Keratinocyte (primary cell): ENCODE measurements at regions not wholly inside any gene's neighbourhood (a gene's known extent, or its start where the extent isn't known, plus 50 kb on each side); places are given as distances from the start of the nearest gene placed in this dataset.

Source experiments
- EZH2 ChIP-seq: IDR thresholded peaks from one replicate; pipeline ENCODE4 v1.6.1; 2012; ENCODE audit warnings: inconsistent platforms, mild to moderate bottlenecking, low read length, moderate library complexity
- TF ChIP-seq, protein P1 (sequence below), 3 experiments: IDR thresholded peaks in 1 of 3; conservative IDR thresholded peaks in 1 of 3; optimal IDR thresholded peaks in 1 of 3; 2 replicates in 2 of 3; 3 replicates in 1 of 3; pipeline versions ENCODE3 to v1.5.1; 2011; ENCODE audit warnings: low read length in 3 of 3, mild to moderate bottlenecking in 3 of 3, moderate library complexity in 2 of 3, control low read depth in 1 of 3, inconsistent platforms in 1 of 3; ENCODE audit not compliant: insufficient read depth in 2 of 3; ENCODE audit errors: extremely low read depth in 1 of 3

- TF ChIP-seq, protein P1, sequence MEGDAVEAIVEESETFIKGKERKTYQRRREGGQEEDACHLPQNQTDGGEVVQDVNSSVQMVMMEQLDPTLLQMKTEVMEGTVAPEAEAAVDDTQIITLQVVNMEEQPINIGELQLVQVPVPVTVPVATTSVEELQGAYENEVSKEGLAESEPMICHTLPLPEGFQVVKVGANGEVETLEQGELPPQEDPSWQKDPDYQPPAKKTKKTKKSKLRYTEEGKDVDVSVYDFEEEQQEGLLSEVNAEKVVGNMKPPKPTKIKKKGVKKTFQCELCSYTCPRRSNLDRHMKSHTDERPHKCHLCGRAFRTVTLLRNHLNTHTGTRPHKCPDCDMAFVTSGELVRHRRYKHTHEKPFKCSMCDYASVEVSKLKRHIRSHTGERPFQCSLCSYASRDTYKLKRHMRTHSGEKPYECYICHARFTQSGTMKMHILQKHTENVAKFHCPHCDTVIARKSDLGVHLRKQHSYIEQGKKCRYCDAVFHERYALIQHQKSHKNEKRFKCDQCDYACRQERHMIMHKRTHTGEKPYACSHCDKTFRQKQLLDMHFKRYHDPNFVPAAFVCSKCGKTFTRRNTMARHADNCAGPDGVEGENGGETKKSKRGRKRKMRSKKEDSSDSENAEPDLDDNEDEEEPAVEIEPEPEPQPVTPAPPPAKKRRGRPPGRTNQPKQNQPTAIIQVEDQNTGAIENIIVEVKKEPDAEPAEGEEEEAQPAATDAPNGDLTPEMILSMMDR (optimal IDR thresholded peaks at IDR 0.05 in 1 of 3, IDR thresholded peaks at IDR 0.05 in 1 of 3, conservative IDR thresholded peaks at IDR 0.05 in 1 of 3; ENCODE audit: extremely low read depth in 1 of 3, insufficient read depth in 2 of 3, low read length in 3 of 3) = no peak
- no peak for TF ChIP-seq EZH2
Measured at GRCh38 chr5:90231688-90232087, 177.9 kb downstream of the CETN3 start.
